HCT116 (cell line): ENCODE measurements at regions not wholly inside any gene's neighbourhood (a gene's known extent, or its start where the extent isn't known, plus 50 kb on each side); places are given as distances from the start of the nearest gene placed in this dataset.

ENCODE experiments used
- CEBPB ChIP-seq: IDR thresholded peaks from 2 replicates; pipeline ENCODE4 v1.6.1; 2012; ENCODE audit warnings: low read depth
- ZNF274 ChIP-seq: fragments of 200-500 bp; sonication (Bioruptor generic); IDR thresholded peaks from 2 replicates; pipeline ENCODE4 v1.6.1; 2014; ENCODE audit warnings: mild to moderate bottlenecking, low read depth, low read length, inconsistent platforms

DNA sequence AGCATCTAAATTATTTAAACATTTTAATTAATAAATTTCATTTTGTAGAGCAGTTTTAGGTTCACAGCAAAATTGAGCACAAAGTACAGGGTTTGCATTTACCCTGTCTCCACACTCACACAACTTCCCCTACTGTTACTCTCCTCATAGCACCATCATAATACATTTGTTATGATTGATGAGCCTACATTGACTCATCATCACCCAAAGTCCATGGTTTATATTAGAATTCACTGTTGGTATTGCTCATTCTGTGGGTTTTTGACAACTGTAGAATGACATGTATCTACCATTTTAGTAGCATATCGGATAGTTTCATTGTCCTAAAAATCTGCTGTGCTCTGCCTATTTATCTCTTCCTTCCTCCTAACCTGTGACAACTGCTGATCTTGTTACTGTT lies 411.1 kb upstream of the MPDZ start:
- TF ChIP-seq ZNF274 (no peak), CEBPB (no peak)
